C4-2B (cell line): ENCODE measurements at regions not wholly inside any gene's neighbourhood (a gene's known extent, or its start where the extent isn't known, plus 50 kb on each side); places are given as distances from the start of the nearest gene placed in this dataset.

Experiments
- H3K27ac ChIP-seq: fragments of 450-650 bp; 2 replicates; pipeline ENCODE4 v1.5.1; 2017
- CTCF ChIP-seq: fragments of 450-650 bp; conservative IDR thresholded peaks from 2 replicates; pipeline ENCODE4 v1.5.1; 2017; ENCODE audit warnings: mild to moderate bottlenecking
- ZFX ChIP-seq: fragments of 450-650 bp; IDR thresholded peaks from 2 replicates; pipeline ENCODE4 v1.6.1; 2017

- TF ChIP-seq ZFX, result no peak
- TF ChIP-seq CTCF, result no peak
- no peak overlapping the region for H3K27ac ChIP-seq
These were observed 159.4 kb upstream of the BMPER start for GRCh38 chr7:33745934-33746333.

GRCh38 chr7:33748793-33749192 lies 156.5 kb upstream of the BMPER start:
- TF ChIP-seq CTCF (no peak), ZFX (no peak)
- H3K27ac ChIP-seq, result no peak overlapping the region

DNA sequence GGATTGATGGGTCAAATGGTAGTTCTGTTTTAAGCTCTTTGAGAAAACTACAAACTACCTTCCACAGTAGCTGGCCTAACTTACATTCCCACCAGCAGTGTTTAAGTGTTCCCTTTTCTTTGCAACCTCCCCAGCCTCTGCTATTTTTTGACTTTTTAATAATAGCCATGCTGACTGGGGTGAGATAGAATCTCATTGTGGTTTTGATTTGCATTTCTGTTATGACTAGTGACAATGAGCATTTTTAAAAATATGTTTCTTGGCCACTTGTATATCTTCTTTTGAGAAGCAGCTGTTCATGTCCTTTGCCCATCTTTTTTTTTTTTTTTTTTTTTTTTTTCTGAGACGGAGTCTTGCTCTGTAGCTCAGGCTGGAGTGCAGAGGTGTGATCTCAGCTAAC lies 155.2 kb upstream of the BMPER start:
- no peak overlapping the region for H3K27ac ChIP-seq
- TF ChIP-seq ZFX, result no peak
- TF ChIP-seq CTCF, result no peak

- TF ChIP-seq ZFX, result no peak
- TF ChIP-seq CTCF, result no peak
- no peak overlapping the region for H3K27ac ChIP-seq
These were observed 153.9 kb upstream of the BMPER start for GRCh38 chr7:33751443-33751842.

DNA sequence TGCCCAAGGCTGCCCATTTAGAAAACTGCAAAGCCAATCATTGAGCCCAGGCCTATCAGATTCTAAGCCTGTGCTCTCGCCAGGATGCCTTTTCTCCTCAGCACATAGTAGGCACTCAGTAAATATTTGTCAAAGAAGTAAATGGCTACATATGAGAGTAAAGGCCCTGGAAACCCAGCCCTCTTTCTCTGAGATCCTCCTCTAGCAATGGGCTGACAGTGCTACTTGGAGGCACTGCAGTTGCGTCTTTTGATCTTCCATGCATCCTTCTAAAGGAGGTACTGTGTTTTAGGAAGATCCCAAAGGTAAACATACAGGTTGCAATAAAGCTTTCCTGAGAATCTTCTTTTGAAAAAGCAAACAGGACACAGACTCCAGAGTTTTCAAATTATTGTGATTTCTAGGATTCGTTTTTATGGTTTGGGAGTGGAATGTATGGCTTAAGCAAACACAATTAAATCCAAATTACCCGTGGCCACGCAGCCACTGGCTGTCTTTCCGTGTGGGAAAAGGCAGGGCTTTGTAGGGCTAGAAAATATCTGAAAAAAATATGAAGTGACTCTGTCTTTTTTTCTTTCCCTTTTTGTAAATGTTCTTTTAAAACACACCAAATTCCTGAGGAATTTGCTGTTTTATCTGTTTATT lies 151.3 kb upstream of the BMPER start:
- TF ChIP-seq ZFX (no peak), CTCF (no peak)
- no peak overlapping the region for H3K27ac ChIP-seq

DNA sequence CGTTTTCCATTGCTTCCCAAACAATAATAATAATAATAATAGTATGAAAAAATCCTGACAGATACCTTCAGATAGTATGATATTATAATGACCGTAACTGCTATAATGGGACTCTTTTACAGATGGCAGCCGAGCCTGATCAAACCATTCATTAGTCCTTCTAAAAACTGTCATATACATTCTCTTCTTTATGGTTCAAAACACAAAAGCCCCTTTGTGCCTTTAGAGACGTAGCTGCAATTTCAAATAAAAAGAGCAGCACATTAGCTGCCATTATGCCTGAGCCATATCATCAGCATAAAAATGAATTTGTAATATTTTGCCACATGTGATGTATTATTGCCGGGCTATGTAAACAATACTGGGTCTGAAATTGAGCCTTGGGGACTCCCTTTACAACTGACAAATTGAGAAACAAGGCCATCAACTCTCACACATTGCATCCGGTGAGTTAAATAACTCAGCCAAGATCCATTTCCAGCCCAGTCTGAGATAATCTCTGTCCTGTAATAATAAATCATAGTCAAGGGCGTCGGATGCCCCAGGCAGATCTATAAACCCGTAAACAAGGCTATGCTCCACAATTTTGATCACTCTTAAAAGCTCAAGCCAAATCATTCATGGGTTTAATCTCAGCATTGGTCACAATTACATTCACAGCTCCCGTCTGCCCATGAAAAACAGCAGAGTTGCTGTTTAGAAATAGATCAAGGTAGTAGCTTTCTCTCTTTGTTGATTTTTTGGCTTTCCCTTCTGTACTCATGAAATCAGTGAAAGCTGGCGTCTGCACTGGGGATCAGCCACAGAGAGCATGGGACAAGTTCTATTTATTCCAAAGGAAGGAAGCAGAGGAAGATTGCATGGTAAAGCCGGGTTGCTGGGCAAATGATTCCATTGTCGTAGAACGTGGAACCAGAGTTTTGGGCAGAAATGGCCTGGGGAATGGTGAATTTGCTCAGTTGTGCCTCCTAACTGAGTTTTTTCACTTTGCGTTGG lies 150.1 kb upstream of the BMPER start:
- no peak overlapping the region for H3K27ac ChIP-seq
- TF ChIP-seq ZFX, result no peak
- TF ChIP-seq CTCF, result no peak

GRCh38 chr7:33757050-33757449 lies 148.3 kb upstream of the BMPER start:
- no peak overlapping the region for H3K27ac ChIP-seq
- TF ChIP-seq ZFX (no peak), CTCF (no peak)
